ENCODE measurements at regions not wholly inside any gene's neighbourhood (a gene's known extent, or its start where the extent isn't known, plus 50 kb on each side); places are given as distances from the start of the nearest gene placed in this dataset.

DNA sequence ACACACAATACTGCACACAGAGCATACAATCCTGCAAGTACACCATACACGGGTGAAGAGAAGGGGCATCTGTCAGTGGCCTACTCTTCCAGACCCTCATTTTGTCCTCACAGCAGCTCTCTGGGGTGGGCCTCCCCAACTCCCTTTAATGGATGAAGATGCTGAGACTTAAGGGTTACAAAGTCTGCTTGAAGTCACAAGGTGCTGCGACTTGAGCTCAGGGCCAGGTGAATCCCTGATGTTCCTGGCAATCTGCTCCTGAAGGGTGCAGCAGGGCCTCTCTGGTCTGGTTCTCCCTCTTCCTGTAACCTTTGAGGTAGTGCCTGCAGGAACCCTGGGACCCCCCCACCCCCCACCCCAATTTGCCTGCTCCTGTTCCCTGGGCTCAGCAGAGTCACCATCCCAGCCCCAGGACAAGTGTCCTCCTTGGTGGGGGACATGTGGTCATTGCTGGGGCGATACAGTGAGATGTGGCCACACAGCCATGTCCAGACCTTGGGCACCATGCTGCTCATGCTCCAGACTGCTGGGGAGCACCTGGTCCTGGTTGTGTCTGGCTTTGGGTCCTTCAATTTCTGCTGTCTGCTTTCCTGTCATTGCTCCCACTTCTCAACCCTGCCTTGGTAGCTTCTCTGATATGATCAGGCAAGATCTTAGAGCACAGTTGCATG, 107.5 kb downstream of the METRNL start:
- no peaks in the 10 kb centered on the region for H3K79me1 ChIP-seq (ENCODE audit: low read depth, low read length)
- FAIRE-seq: no peak
- H3K36me3 ChIP-seq (ENCODE audit: control insufficient read depth in 2 of 4, insufficient read depth in 4 of 4, low read length in 3 of 4): no peaks in the 10 kb centered on the region
- H3K23ac ChIP-seq (ENCODE audit: insufficient read length): no peak overlapping the region
- no peak overlapping the region for H2BK120ac ChIP-seq (replicated peaks; ENCODE audit: low read depth, low read length)
- no peak overlapping the region for H3K4me3 ChIP-seq (ENCODE audit: extremely low read depth in 1 of 4, insufficient read depth in 2 of 4, low read depth in 3 of 4, low read length in 4 of 4)
- H4K5ac ChIP-seq (ENCODE audit: insufficient read length, low read depth, low read length): no peak overlapping the region
- no peak overlapping the region for H2BK12ac ChIP-seq (ENCODE audit: low read depth, low read length)
- peaks cover 81 to 92% of the 10 kb centered on the region in 2 experiments for H3K9me3 ChIP-seq (ENCODE audit: insufficient read depth in 2 of 2, low read depth in 1 of 2, low read length in 1 of 2)
- H2AK5ac ChIP-seq (ENCODE audit: low read depth, low read length): no peak overlapping the region
- no peak overlapping the region for H4K91ac ChIP-seq (replicated peaks; ENCODE audit: insufficient read length, low read length)
- POLR2A ChIA-PET (ENCODE audit: partially characterized antibody): no interaction called here
- H2BK20ac ChIP-seq (ENCODE audit: low read length): no peak overlapping the region
- H3K14ac ChIP-seq (ENCODE audit: insufficient read length): no peak overlapping the region
- H3K27ac ChIP-seq (ENCODE audit: low read depth, low read length): no peak overlapping the region
- H3K18ac ChIP-seq (ENCODE audit: extremely low read depth, low read length): no peak overlapping the region
- 62% methylated on average over 3 of the region's 3 CpGs; no CpG with 5 or more reads in 1 of the 2 experiments for WGBS, 2 experiments (ENCODE audit: extremely low coverage in 1 of 2, insufficient coverage in 1 of 2, insufficient read length in 1 of 2, insufficient replicate concordance in 2 of 2, low coverage in 1 of 2, low lambda C conversion rate in 2 of 2, missing lambda C conversion rate in 1 of 2)
- no peak overlapping the region for H3K4ac ChIP-seq (replicated peaks; ENCODE audit: insufficient read length, low read depth, low read length)
- TF ChIP-seq PHF8 (conservative IDR thresholded peaks at IDR 0.05; ENCODE audit: low read depth, low read length) (no peak), EZH2 (IDR thresholded peaks at IDR 0.05; ENCODE audit: low read depth, low read length, severe bottlenecking) (no peak)
- TF ChIP-seq, protein P1, sequence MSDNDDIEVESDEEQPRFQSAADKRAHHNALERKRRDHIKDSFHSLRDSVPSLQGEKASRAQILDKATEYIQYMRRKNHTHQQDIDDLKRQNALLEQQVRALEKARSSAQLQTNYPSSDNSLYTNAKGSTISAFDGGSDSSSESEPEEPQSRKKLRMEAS (IDR thresholded peaks at IDR 0.05): no peak
- H3K56ac ChIP-seq (replicated peaks; ENCODE audit: insufficient read length, low read depth, low read length): no peak overlapping the region
- no peak overlapping the region for H3K9ac ChIP-seq (replicated peaks in 1 of 4; ENCODE audit: extremely low read depth in 1 of 4, low read depth in 3 of 4, low read length in 3 of 4)
- no peak overlapping the region for H2BK5ac ChIP-seq (ENCODE audit: low read depth, low read length)
- no peaks in the 10 kb centered on the region for H3K23me2 ChIP-seq (ENCODE audit: low read depth, low read length)
- no peak overlapping the region for H2BK15ac ChIP-seq (ENCODE audit: low read length)
- H4K20me1 ChIP-seq (replicated peaks in 1 of 2; ENCODE audit: control insufficient read depth in 1 of 2, insufficient read depth in 2 of 2, low read length in 2 of 2): no peaks in the 10 kb centered on the region
- CTCF ChIA-PET (ENCODE audit: partially characterized antibody): interaction anchor here (0.6 kb wide), 2 partner anchors 191 to 1075 kb away, joined by 3 read pairs; no protein-coding TSS in a partner anchor
- H3K27me3 ChIP-seq (replicated peaks in 1 of 4; ENCODE audit: control insufficient read depth in 3 of 4, extremely low read depth in 1 of 4, insufficient read depth in 3 of 4, low read length in 3 of 4): no peaks in the 10 kb centered on the region; a peak in 2 of 7 replicates
- DNase-seq (ENCODE audit: low read depth in 1 of 2, low spot score in 2 of 2): no peak
- no peak overlapping the region for H3K4me2 ChIP-seq (ENCODE audit: insufficient read depth in 1 of 2, low read depth in 2 of 2, low read length in 2 of 2)
- no peak overlapping the region for H4K8ac ChIP-seq (ENCODE audit: extremely low read depth, insufficient read depth, low read length)
- no peaks in the 10 kb centered on the region for H3K4me1 ChIP-seq (replicated peaks in 1 of 4; ENCODE audit: control insufficient read depth in 3 of 4, insufficient read depth in 4 of 4, low read length in 3 of 4)
- no peak overlapping the region for H2AFZ ChIP-seq (ENCODE audit: low read length)
- no peaks in the 10 kb centered on the region for H3K79me2 ChIP-seq (ENCODE audit: control insufficient read depth in 1 of 2, insufficient read depth in 2 of 2, low read length in 2 of 2)
